ENCODE measurements at regions not wholly inside any gene's neighbourhood (a gene's known extent, or its start where the extent isn't known, plus 50 kb on each side); places are given as distances from the start of the nearest gene placed in this dataset.
"Not testable (repeated sequence)": the region's sequence is repeated elsewhere in the genome, so short reads cannot be mapped to it uniquely, and the experiment has no call there.

GRCh38 chr14:40691066-40691465 lies 915.6 kb upstream of the LRFN5 start:
- no peak for DNase-seq (ENCODE audit: low read depth)

GRCh38 chr14:40685764-40686163 lies 920.9 kb upstream of the LRFN5 start:
- DNase-seq (ENCODE audit: low read depth) = no peak

- no peak for DNase-seq (ENCODE audit: low read depth)
Measured at GRCh38 chr14:40684328-40684727, 922.3 kb upstream of the LRFN5 start.

GRCh38 chr14:40682131-40682913 lies 924.4 kb upstream of the LRFN5 start:
- no peak for DNase-seq (ENCODE audit: low read depth)

GRCh38 chr14:40679256-40679655 lies 927.4 kb upstream of the LRFN5 start:
- DNase-seq (ENCODE audit: low read depth) = no peak

- not testable (repeated sequence) for DNase-seq (ENCODE audit: low read depth)
Measured at GRCh38 chr14:40677206-40677605, 929.5 kb upstream of the LRFN5 start.

GRCh38 chr14:40674502-40674901 lies 932.2 kb upstream of the LRFN5 start:
- DNase-seq (ENCODE audit: low read depth) = no peak

- DNase-seq (ENCODE audit: low read depth) = no peak
Measured at GRCh38 chr14:40656311-40656710, 950.4 kb upstream of the LRFN5 start.

GRCh38 chr14:40652089-40652691 lies 954.5 kb upstream of the LRFN5 start:
- DNase-seq (ENCODE audit: low read depth) = no peak

- DNase-seq (ENCODE audit: low read depth) = no peak
Measured at GRCh38 chr14:40630471-40630870, 976.2 kb upstream of the LRFN5 start.

GRCh38 chr14:40629551-40630137 lies 977.0 kb upstream of the LRFN5 start:
- DNase-seq (ENCODE audit: low read depth) = not testable (repeated sequence)

- DNase-seq (ENCODE audit: low read depth) = no peak
Measured at GRCh38 chr14:40629144-40629543, 977.5 kb upstream of the LRFN5 start.

- DNase-seq (ENCODE audit: low read depth) = no peak
Measured at GRCh38 chr14:40623643-40624042, 983.0 kb upstream of the LRFN5 start.

- no peak for DNase-seq (ENCODE audit: low read depth)
Measured at GRCh38 chr14:40618225-40618898, 988.3 kb upstream of the LRFN5 start.

- no peak for DNase-seq (ENCODE audit: low read depth)
Measured at GRCh38 chr14:40616579-40616978, 990.1 kb upstream of the LRFN5 start.

- no peak for DNase-seq (ENCODE audit: low read depth)
Measured at GRCh38 chr14:40601063-40601462, 1005.6 kb upstream of the LRFN5 start.

- DNase-seq (ENCODE audit: low read depth) = no peak
Measured at GRCh38 chr14:40599725-40600124, 1007.0 kb upstream of the LRFN5 start.

GRCh38 chr14:40581264-40581663 lies 1025.4 kb upstream of the LRFN5 start:
- DNase-seq (ENCODE audit: low read depth) = no peak

GRCh38 chr14:40576880-40577478 lies 1029.7 kb upstream of the LRFN5 start:
- DNase-seq (ENCODE audit: low read depth) = no peak

- DNase-seq (ENCODE audit: low read depth) = no peak
Measured at GRCh38 chr14:40574780-40575179, 1031.9 kb upstream of the LRFN5 start.

- DNase-seq (ENCODE audit: low read depth) = no peak
Measured at GRCh38 chr14:40525314-40525713, 1081.4 kb upstream of the LRFN5 start.

GRCh38 chr14:40523123-40523522 lies 1083.6 kb upstream of the LRFN5 start:
- DNase-seq (ENCODE audit: low read depth) = no peak

Measured in HS-27A (cell line).